ENCODE measurements at regions not wholly inside any gene's neighbourhood (a gene's known extent, or its start where the extent isn't known, plus 50 kb on each side); places are given as distances from the start of the nearest gene placed in this dataset.
"Not testable (repeated sequence)": the region's sequence is repeated elsewhere in the genome, so short reads cannot be mapped to it uniquely, and the experiment has no call there.

DNA sequence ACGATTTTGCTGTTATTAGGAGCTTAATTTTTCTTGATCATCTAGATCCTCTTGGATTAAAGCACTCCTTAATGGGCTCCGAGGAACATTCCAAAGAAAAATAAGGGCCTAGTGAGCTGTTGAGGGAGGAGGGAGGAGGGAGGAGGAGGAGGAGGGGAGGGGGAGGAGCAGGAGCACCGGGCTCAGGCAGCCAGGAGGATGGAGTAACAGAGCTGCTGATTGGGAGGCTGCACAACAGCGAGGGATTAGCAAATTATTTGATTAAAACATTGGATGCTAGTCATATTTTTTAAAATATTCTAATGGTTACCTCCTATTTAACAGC is 302.1 kb upstream of the RRP15 start:
- TF ChIP-seq EZH2 (IDR thresholded peaks at IDR 0.05) (no peak), POLR2AphosphoS5 (IDR thresholded peaks at IDR 0.05; ENCODE audit: borderline replicate concordance, low read depth, low read length) (no peak), FOXP2 (optimal IDR thresholded peaks at IDR 0.05; ENCODE audit: control extremely low read depth, extremely low read length, insufficient read depth) (no peak)

DNA sequence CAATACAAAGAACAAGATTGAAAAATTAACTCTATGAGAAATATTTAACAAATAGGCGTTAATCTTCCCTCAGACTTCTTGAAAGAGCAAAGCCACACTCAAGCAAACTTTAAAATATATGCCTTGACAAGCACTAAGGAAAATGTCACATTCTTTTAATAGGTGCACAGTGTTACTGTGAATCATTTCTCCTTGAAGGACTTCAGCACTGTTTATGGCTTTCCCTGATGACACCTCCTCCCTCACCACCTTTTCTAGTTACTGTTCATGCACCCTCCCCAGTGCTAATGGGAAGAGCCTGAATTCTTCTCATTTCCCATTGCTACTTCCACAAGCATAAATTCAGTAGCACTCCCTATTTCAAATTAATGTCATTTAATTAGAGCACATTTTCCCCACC is 299.5 kb upstream of the RRP15 start:
- Histone ChIP-seq H3K9ac (ENCODE audit: insufficient read length) (no peak overlapping the region), H3K9me3 (ENCODE audit: low read depth, low read length) (no peaks in the 10 kb centered on the region), H3K4me3 (no peak overlapping the region), H3K36me3 (ENCODE audit: insufficient read depth, low read length) (no peaks in the 10 kb centered on the region), H3K27ac (no peak overlapping the region)
- TF ChIP-seq POLR2AphosphoS5 (IDR thresholded peaks at IDR 0.05; ENCODE audit: borderline replicate concordance, low read depth, low read length) (no peak), FOXP2 (optimal IDR thresholded peaks at IDR 0.05; ENCODE audit: control extremely low read depth, extremely low read length, insufficient read depth) (no peak), EZH2 (IDR thresholded peaks at IDR 0.05) (no peak)
- no peak for DNase-seq (ENCODE audit: low read depth, low spot score)

More for the DNA sequence above, 302.1 kb upstream of the RRP15 start:
- Histone ChIP-seq H3K27ac (no peak overlapping the region), H3K4me3 (no peak overlapping the region), H3K9me3 (ENCODE audit: low read depth, low read length) (no peaks in the 10 kb centered on the region), H3K36me3 (ENCODE audit: insufficient read depth, low read length) (no peaks in the 10 kb centered on the region), H3K9ac (ENCODE audit: insufficient read length) (no peak overlapping the region)
- no peak for DNase-seq (ENCODE audit: low read depth, low spot score)

DNA sequence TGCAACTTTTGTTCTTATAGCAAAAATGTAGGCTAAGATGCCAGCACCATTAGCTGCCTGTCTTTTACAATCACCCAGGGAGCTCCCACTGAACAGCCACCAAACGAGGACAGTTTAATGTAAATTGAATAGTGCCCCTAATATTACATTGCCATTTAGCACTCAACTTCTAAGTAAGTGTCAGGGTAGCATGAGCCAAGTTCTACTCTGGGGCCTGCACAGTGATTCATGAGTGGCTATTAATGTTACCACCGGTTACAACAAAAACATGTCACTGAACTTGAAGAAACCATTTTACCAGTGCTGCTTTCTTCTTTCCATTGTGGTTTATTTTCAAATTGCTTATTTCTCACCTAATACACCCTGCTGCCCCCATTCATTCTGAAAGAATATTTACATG is 295.6 kb upstream of the RRP15 start:
- Histone ChIP-seq H3K9me3 (ENCODE audit: low read depth, low read length) (no peaks in the 10 kb centered on the region), H3K27ac (no peak overlapping the region), H3K9ac (ENCODE audit: insufficient read length) (no peak overlapping the region), H3K36me3 (ENCODE audit: insufficient read depth, low read length) (no peaks in the 10 kb centered on the region), H3K4me3 (no peak overlapping the region)
- DNase-seq (ENCODE audit: low read depth, low spot score), result no peak
- TF ChIP-seq EZH2 (IDR thresholded peaks at IDR 0.05), result no peak
- no peak for TF ChIP-seq POLR2AphosphoS5 (IDR thresholded peaks at IDR 0.05; ENCODE audit: borderline replicate concordance, low read depth, low read length)
- no peak for TF ChIP-seq FOXP2 (optimal IDR thresholded peaks at IDR 0.05; ENCODE audit: control extremely low read depth, extremely low read length, insufficient read depth)

DNA sequence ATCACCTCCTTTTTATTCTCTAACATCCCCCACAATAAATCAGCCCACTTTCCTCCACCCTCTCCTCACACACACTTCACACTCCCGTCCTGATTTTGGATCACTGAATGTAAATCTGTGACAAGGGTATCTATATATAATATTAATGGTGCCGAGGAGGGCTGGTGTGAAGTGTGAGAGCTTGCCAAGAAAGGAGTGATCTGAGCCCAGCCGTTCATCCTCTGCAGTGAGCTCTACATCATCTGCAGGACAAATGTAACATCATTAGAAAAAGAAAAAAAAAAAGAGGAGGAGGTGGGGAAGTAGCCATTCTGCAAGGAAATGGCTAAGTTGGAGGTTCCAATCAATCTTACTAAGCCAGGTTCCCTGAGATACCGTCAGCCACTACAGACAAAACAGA is 291.7 kb upstream of the RRP15 start:
- TF ChIP-seq POLR2AphosphoS5 (IDR thresholded peaks at IDR 0.05; ENCODE audit: borderline replicate concordance, low read depth, low read length) (no peak), FOXP2 (optimal IDR thresholded peaks at IDR 0.05; ENCODE audit: control extremely low read depth, extremely low read length, insufficient read depth) (no peak), EZH2 (IDR thresholded peaks at IDR 0.05) (no peak)
- Histone ChIP-seq H3K27ac (no peak overlapping the region), H3K4me3 (no peak overlapping the region), H3K36me3 (ENCODE audit: insufficient read depth, low read length) (no peaks in the 10 kb centered on the region), H3K9me3 (ENCODE audit: low read depth, low read length) (no peaks in the 10 kb centered on the region), H3K9ac (ENCODE audit: insufficient read length) (no peak overlapping the region)
- DNase-seq (ENCODE audit: low read depth, low spot score), result no peak

DNA sequence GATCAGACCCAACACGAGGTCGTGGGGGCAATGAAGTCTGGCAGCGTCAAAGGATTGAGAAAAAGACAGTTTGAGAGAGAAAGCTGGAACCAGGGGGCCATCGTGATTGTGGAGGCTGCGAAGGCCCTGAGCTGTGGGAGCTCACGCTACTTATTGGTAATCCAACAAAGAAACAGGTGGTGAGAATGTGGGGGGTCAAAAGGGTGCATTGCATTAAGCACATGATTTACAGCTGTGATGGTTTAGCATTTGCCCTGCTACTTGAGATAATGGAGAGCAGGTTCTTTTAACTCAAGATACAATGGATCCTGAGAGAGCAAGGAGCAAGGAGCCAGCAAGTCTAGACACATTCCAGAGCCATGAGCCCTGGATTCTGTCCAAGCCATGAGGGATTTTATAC is 276.8 kb upstream of the RRP15 start:
- H3K9me3 ChIP-seq (ENCODE audit: low read depth, low read length); H3K9ac ChIP-seq (ENCODE audit: insufficient read length); H3K27ac ChIP-seq; DNase-seq (ENCODE audit: low read depth, low spot score); H3K4me3 ChIP-seq; H3K36me3 ChIP-seq (ENCODE audit: insufficient read depth, low read length): not testable (repeated sequence)

DNA sequence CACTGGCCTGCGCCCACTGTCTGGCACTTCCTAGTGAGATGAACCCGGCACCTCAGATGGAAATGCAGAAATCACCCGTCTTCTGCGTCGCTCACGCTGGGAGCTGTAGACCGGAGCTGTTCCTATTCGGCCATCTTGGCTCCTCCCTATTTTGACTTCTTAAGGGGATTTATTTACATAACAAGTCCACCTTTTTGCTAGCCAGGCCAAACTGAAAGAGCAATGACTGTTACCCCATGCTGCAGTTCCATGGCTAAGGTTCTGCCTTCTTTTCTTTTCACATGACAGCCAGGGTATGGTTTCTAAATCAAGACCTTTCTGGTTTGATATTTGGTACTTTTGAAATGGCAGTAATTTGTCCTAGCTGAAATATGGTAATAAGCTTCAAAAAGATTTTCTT is 270.0 kb upstream of the RRP15 start:
- not testable (repeated sequence) for H3K9ac ChIP-seq (ENCODE audit: insufficient read length); H3K27ac ChIP-seq; DNase-seq (ENCODE audit: low read depth, low spot score); H3K4me3 ChIP-seq; H3K9me3 ChIP-seq (ENCODE audit: low read depth, low read length); H3K36me3 ChIP-seq (ENCODE audit: insufficient read depth, low read length)

DNA sequence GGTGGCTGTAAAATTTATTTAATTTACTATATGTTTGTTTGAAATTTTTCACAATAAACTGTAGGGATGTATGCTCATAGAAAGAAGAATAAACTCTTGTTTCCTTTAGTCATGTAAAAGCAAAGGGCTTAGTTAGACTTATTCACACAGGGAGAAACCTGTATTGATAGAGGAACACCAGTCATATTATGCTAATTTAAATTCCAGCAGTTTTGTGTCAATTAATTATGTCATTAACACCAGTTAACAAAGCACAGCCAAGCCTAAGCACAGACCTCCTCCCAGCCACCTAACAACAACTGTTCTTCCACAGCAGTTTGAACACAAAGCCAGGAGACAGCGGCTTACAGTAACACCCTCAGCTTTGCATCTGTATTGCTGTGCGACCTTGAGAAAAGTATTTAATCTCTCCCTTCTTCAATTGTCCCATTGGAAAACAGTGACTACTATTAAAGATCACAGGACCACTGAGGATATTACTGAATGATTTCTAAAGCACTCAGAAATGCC is 260.8 kb upstream of the RRP15 start:
- H3K4me3 ChIP-seq, result no peak overlapping the region
- TF ChIP-seq EZH2 (IDR thresholded peaks at IDR 0.05), result no peak
- TF ChIP-seq POLR2AphosphoS5 (IDR thresholded peaks at IDR 0.05; ENCODE audit: borderline replicate concordance, low read depth, low read length), result no peak
- no peak for TF ChIP-seq FOXP2 (optimal IDR thresholded peaks at IDR 0.05; ENCODE audit: control extremely low read depth, extremely low read length, insufficient read depth)
- no peak for DNase-seq (ENCODE audit: low read depth, low spot score)
- H3K9me3 ChIP-seq (ENCODE audit: low read depth, low read length), result no peaks in the 10 kb centered on the region
- no peak overlapping the region for H3K9ac ChIP-seq (ENCODE audit: insufficient read length)
- no peak overlapping the region for H3K27ac ChIP-seq
- no peaks in the 10 kb centered on the region for H3K36me3 ChIP-seq (ENCODE audit: insufficient read depth, low read length)

DNA sequence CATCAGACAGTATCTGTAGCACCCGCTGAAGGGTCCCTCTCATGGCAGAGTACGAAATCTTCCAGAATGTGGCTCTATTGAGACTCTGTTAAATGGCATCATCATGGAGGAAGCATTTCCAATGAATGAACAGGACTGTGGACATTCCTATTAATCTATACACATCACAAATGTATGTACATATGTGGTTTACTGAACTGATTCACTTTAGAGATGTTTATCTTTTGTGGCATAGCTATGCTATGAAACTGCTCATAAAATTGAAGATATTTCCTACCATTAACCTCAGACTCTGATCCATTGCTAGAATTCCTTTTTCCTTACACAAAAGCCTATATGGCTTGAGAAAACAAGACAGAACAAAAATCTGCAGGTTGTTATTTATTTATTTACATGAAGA is 259.6 kb upstream of the RRP15 start:
- H3K9me3 ChIP-seq (ENCODE audit: low read depth, low read length), result no peaks in the 10 kb centered on the region
- no peak overlapping the region for H3K9ac ChIP-seq (ENCODE audit: insufficient read length)
- no peak overlapping the region for H3K4me3 ChIP-seq
- no peak for DNase-seq (ENCODE audit: low read depth, low spot score)
- H3K27ac ChIP-seq, result no peak overlapping the region
- no peaks in the 10 kb centered on the region for H3K36me3 ChIP-seq (ENCODE audit: insufficient read depth, low read length)
- TF ChIP-seq FOXP2 (optimal IDR thresholded peaks at IDR 0.05; ENCODE audit: control extremely low read depth, extremely low read length, insufficient read depth) (no peak), EZH2 (IDR thresholded peaks at IDR 0.05) (no peak), POLR2AphosphoS5 (IDR thresholded peaks at IDR 0.05; ENCODE audit: borderline replicate concordance, low read depth, low read length) (no peak)

DNA sequence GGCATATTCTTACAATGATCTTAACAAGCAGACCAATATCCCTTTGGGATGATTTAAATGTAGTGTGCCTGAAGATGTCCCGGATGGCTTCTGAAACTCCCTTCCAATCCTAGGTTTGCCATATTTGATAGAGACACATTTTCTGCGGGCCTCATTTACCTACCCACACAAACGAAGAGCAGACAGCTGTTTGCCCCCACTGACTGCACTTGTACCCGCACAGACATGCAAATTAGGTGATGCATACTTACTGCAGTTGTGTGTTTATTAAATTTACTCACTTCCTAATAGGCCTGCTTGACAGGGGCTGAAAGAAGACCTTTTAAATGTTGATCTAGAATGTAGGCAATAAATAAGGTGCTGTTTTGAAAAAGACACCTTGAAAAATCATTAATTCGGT is 257.9 kb upstream of the RRP15 start:
- H3K27ac ChIP-seq, result no peak overlapping the region
- DNase-seq (ENCODE audit: low read depth, low spot score), result no peak
- H3K4me3 ChIP-seq, result no peak overlapping the region

More for the DNA sequence above, 257.9 kb upstream of the RRP15 start:
- no peaks in the 10 kb centered on the region for H3K36me3 ChIP-seq (ENCODE audit: insufficient read depth, low read length)
- H3K9ac ChIP-seq (ENCODE audit: insufficient read length), result no peak overlapping the region
- no peaks in the 10 kb centered on the region for H3K9me3 ChIP-seq (ENCODE audit: low read depth, low read length)
- no peak for TF ChIP-seq EZH2 (IDR thresholded peaks at IDR 0.05)
- no peak for TF ChIP-seq POLR2AphosphoS5 (IDR thresholded peaks at IDR 0.05; ENCODE audit: borderline replicate concordance, low read depth, low read length)
- no peak for TF ChIP-seq FOXP2 (optimal IDR thresholded peaks at IDR 0.05; ENCODE audit: control extremely low read depth, extremely low read length, insufficient read depth)

All from SK-N-MC (cell line).